Renal pelvis (tissue), 1 donor: ENCODE measurements at regions not wholly inside any gene's neighbourhood (a gene's known extent, or its start where the extent isn't known, plus 50 kb on each side); places are given as distances from the start of the nearest gene placed in this dataset.

Source experiments
- DNase-seq: peaks from one replicate; pipeline ENCODE4 v3.0.0-alpha.2; 2013

GRCh38 chr22:27278946-27279345, 522.6 kb downstream of the MN1 start:
- no peak for DNase-seq

- DNase-seq: no peak
Measured at GRCh38 chr22:27283240-27283639, 518.3 kb downstream of the MN1 start.

- no peak for DNase-seq
Measured at GRCh38 chr22:27283714-27284113, 517.8 kb downstream of the MN1 start.

GRCh38 chr22:27284324-27284723, 517.2 kb downstream of the MN1 start:
- DNase-seq: no peak

- DNase-seq: no peak
Measured at GRCh38 chr22:27286711-27287110, 514.8 kb downstream of the MN1 start.

- DNase-seq: no peak
Measured at GRCh38 chr22:27292542-27293299, 508.8 kb downstream of the MN1 start.

- DNase-seq: no peak
Measured at GRCh38 chr22:27293721-27294445, 507.7 kb downstream of the MN1 start.

- DNase-seq: no peak
Measured at GRCh38 chr22:27295040-27295439, 506.5 kb downstream of the MN1 start.

- no peak for DNase-seq
Measured at GRCh38 chr22:27295605-27296004, 506.0 kb downstream of the MN1 start.

GRCh38 chr22:27296091-27296675, 505.4 kb downstream of the MN1 start:
- DNase-seq: no peak

- no peak for DNase-seq
Measured at GRCh38 chr22:27297125-27297524, 504.4 kb downstream of the MN1 start.

GRCh38 chr22:27298332-27298731, 503.2 kb downstream of the MN1 start:
- DNase-seq: no peak

- DNase-seq: no peak
Measured at GRCh38 chr22:27298742-27299141, 502.8 kb downstream of the MN1 start.

- DNase-seq: peak; percentile 57
Measured at GRCh38 chr22:27299181-27300085, 502.1 kb downstream of the MN1 start.

GRCh38 chr22:27300536-27301285, 500.8 kb downstream of the MN1 start:
- no peak for DNase-seq

GRCh38 chr22:27302501-27302900, 499.1 kb downstream of the MN1 start:
- DNase-seq: no peak

GRCh38 chr22:27303718-27304117, 497.8 kb downstream of the MN1 start:
- DNase-seq: no peak

GRCh38 chr22:27306771-27307170, 494.8 kb downstream of the MN1 start:
- DNase-seq: no peak

GRCh38 chr22:27307545-27308247, 493.9 kb downstream of the MN1 start:
- DNase-seq: no peak

GRCh38 chr22:27308513-27308912, 493.0 kb downstream of the MN1 start:
- no peak for DNase-seq

- DNase-seq: no peak
Measured at GRCh38 chr22:27309697-27310096, 491.9 kb downstream of the MN1 start.
